GM12865 (cell line): ENCODE measurements at regions not wholly inside any gene's neighbourhood (a gene's known extent, or its start where the extent isn't known, plus 50 kb on each side); places are given as distances from the start of the nearest gene placed in this dataset.

ENCODE experiments used
- DNase-seq: peaks from one replicate; pipeline ENCODE4 v3.0.0; 2010; ENCODE audit warnings: low read depth
- H3K4me3 ChIP-seq: 2 replicates; pipeline ENCODE4 v1.5.1; 2011; ENCODE audit warnings: mild to moderate bottlenecking, low read depth, low read length, control low read depth
- TF ChIP-seq, protein P1 (sequence below): IDR thresholded peaks from 2 replicates; pipeline ENCODE4 v1.5.1; 2011; ENCODE audit warnings: low read length, control low read depth, low read depth, inconsistent platforms; ENCODE audit not compliant: insufficient read depth; ENCODE audit errors: missing control alignments

GRCh38 chr7:42740408-42740807, 171.5 kb downstream of the C7orf25 start:
- no peak for DNase-seq
- no peak overlapping the region for H3K4me3 ChIP-seq
- TF ChIP-seq, protein P1, sequence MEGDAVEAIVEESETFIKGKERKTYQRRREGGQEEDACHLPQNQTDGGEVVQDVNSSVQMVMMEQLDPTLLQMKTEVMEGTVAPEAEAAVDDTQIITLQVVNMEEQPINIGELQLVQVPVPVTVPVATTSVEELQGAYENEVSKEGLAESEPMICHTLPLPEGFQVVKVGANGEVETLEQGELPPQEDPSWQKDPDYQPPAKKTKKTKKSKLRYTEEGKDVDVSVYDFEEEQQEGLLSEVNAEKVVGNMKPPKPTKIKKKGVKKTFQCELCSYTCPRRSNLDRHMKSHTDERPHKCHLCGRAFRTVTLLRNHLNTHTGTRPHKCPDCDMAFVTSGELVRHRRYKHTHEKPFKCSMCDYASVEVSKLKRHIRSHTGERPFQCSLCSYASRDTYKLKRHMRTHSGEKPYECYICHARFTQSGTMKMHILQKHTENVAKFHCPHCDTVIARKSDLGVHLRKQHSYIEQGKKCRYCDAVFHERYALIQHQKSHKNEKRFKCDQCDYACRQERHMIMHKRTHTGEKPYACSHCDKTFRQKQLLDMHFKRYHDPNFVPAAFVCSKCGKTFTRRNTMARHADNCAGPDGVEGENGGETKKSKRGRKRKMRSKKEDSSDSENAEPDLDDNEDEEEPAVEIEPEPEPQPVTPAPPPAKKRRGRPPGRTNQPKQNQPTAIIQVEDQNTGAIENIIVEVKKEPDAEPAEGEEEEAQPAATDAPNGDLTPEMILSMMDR: no peak

DNA sequence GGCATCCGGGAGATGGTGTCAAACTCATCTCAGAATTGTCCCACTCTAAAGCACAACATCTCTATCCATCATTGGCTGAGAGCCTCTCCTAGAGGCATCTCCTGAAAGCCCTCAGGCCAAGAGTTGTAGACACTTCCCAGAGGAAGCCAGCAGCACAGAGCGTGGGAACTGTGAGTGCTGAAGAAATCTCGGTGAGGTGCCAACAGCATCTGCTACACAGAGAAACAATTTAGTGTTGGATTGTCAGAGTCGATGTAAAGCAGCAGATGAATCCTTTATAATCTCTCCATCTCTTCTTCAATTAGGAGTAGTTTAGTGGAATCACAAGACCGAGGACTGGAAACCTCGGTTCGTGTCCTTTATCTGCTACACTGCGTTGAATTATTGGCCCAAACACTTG, 172.2 kb downstream of the C7orf25 start:
- TF ChIP-seq, protein P1: no peak
- H3K4me3 ChIP-seq: no peak overlapping the region
- no peak for DNase-seq

DNA sequence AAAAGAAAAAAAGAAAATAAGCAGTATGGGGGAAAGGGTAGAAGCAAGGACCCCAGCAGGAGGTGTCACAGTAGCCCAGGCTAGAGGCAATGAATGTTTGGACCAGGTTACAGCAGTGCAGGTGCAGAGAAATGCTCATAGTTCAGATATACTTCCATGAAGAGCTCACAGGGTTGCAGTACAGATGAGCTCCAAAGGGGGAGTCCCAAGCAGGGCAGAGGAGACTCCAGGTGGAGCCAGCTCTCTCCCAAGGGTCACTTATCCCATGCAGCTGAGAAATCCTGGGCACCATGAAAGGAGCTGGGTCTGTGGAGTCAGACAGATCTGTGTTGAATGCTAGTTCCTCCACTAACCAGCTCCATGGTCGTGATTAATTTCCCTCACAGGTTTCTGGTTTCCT, 174.9 kb downstream of the C7orf25 start:
- DNase-seq: no peak
- no peak overlapping the region for H3K4me3 ChIP-seq
- TF ChIP-seq, protein P1: no peak

DNA sequence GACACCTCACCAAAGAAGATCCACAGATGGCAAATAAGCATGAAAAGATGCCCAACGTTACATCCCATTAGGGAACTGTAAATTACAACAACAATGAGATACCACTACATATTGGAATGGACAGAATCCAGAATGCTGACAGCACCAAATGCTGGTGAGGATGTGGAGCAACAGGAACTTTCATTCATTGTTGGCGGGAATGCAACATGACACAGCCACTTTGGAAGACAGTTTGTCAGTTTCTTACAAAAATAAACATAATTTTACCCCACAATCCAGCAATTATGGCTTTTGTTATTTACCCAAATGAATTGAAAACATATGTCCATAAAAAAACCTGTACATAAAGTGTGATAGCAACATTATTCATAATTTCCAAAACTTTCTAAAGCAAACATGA, 176.8 kb downstream of the C7orf25 start:
- TF ChIP-seq, protein P1: no peak
- H3K4me3 ChIP-seq: no peak overlapping the region
- DNase-seq: no peak

DNA sequence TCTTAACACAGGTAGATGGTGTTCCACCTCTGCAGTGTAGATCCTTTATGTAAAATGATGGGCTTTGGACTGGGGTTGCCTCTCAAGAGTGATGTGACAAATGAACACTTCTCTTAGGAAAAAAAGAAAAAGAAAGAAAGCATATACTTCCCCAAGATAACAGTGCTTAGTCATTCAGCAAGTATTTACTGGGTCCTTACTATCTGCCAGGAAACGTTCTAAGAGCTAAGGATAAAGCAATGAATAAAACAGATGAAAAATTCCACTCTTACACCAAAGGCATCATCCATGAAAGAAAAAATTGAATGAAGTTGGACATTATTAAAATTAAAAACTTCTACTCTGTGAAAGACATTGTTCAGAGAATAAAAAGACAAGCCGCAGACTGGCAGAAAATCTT, 177.3 kb downstream of the C7orf25 start:
- DNase-seq: no peak
- TF ChIP-seq, protein P1: no peak
- no peak overlapping the region for H3K4me3 ChIP-seq

GRCh38 chr7:42733040-42733439, 178.8 kb downstream of the C7orf25 start:
- no peak for DNase-seq
- H3K4me3 ChIP-seq: no peak overlapping the region
- TF ChIP-seq, protein P1: no peak

DNA sequence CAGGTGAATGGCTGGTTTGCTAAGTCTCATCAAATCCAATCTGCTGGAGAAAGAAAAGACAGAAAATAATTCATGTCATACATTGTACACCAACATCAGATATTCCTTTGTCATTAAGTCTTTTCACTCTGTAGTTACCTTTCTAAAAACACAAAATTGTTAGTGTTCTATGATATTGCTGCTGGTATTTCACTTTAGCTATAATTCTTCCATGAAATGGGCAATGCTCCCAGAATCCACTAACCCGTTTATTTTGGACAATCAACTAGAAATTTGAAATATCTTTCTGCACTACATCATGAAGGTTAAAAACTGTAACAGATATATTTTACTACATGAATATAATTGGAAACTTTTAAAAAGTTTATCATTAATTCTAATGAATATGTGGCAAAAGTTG, 181.3 kb downstream of the C7orf25 start:
- H3K4me3 ChIP-seq: no peak overlapping the region
- DNase-seq: no peak
- TF ChIP-seq, protein P1: no peak
